Activated naive CD8-positive, alpha-beta T cell treated with anti-CD3 and anti-CD28 coated beads for 36 hours (primary cell): ENCODE measurements at regions not wholly inside any gene's neighbourhood (a gene's known extent, or its start where the extent isn't known, plus 50 kb on each side); places are given as distances from the start of the nearest gene placed in this dataset.
"Not testable (repeated sequence)": the region's sequence is repeated elsewhere in the genome, so short reads cannot be mapped to it uniquely, and the experiment has no call there.

Experiments used
- DNase-seq: peaks from one replicate; pipeline ENCODE4 v3.0.0; 2021
- H3K27ac Mint-ChIP-seq: one replicate; pipeline ENCODE4 v1.8.0; 2022; ENCODE audit warnings: mild to moderate bottlenecking, moderate library complexity, mixed read lengths
- H3K27me3 Mint-ChIP-seq: one replicate; pipeline ENCODE4 v1.8.0; 2022; ENCODE audit warnings: mild to moderate bottlenecking, mixed read lengths
- H3K36me3 Mint-ChIP-seq: one replicate; pipeline ENCODE4 v1.8.0; 2021; ENCODE audit warnings: mild to moderate bottlenecking, mixed read lengths
- H3K4me1 Mint-ChIP-seq: one replicate; pipeline ENCODE4 v1.8.0; 2021; ENCODE audit warnings: mixed read lengths
- H3K4me3 Mint-ChIP-seq: one replicate; pipeline ENCODE4 v1.8.0; 2022; ENCODE audit warnings: mild to moderate bottlenecking, moderate library complexity, mixed read lengths
- H3K9me3 Mint-ChIP-seq: one replicate; pipeline ENCODE4 v1.8.0; 2022; ENCODE audit warnings: mixed read lengths

GRCh38 chr13:24931450-24932251 lies 164.3 kb upstream of the PABPC3 start:
- peaks cover 5% of the 10 kb centered on the region for H3K4me1 Mint-ChIP-seq
- DNase-seq = no peak
- H3K4me3 Mint-ChIP-seq = peak overlapping the region; percentile 53
- H3K36me3 Mint-ChIP-seq = no peaks in the 10 kb centered on the region
- H3K9me3 Mint-ChIP-seq = no peaks in the 10 kb centered on the region
- H3K27ac Mint-ChIP-seq = no peak overlapping the region
- peaks cover 54% of the 10 kb centered on the region for H3K27me3 Mint-ChIP-seq

- not testable (repeated sequence) for H3K27ac Mint-ChIP-seq, H3K36me3 Mint-ChIP-seq, H3K4me1 Mint-ChIP-seq, DNase-seq, H3K9me3 Mint-ChIP-seq, H3K4me3 Mint-ChIP-seq
- peaks cover 65% of the 10 kb centered on the region for H3K27me3 Mint-ChIP-seq
Observed at GRCh38 chr13:24933106-24934023, 162.6 kb upstream of the PABPC3 start.

DNA sequence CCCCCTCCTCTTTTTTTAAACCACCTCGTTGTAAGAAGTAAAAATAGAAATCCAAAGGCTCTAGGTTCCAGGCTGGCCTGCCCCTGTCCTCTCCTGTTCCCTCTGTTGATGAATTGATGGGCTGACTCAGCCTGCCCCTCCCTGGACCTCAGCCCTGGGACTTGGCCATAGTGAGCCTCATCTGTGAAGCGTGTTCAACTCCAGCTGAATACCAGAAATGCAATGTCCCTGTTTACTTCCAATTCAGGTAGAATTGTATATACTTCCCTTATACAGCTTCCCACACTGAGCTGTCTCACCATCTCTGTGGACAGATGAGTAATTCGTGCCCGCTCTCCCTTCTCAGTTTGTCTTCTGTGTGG lies 161.9 kb upstream of the PABPC3 start:
- H3K27me3 Mint-ChIP-seq = peaks cover 70% of the 10 kb centered on the region
- not testable (repeated sequence) for DNase-seq, H3K9me3 Mint-ChIP-seq, H3K4me3 Mint-ChIP-seq, H3K4me1 Mint-ChIP-seq, H3K36me3 Mint-ChIP-seq, H3K27ac Mint-ChIP-seq

GRCh38 chr13:24938966-24939365 lies 157.0 kb upstream of the PABPC3 start:
- H3K27me3 Mint-ChIP-seq = peaks cover 31% of the 10 kb centered on the region
- H3K4me1 Mint-ChIP-seq = no peaks in the 10 kb centered on the region
- H3K27ac Mint-ChIP-seq = no peak overlapping the region
- H3K4me3 Mint-ChIP-seq = no peak overlapping the region
- H3K9me3 Mint-ChIP-seq = peaks cover 5% of the 10 kb centered on the region
- peaks cover 3% of the 10 kb centered on the region for H3K36me3 Mint-ChIP-seq
- DNase-seq = no peak

GRCh38 chr13:24941023-24941713 lies 154.8 kb upstream of the PABPC3 start:
- not testable (repeated sequence) for DNase-seq, H3K36me3 Mint-ChIP-seq, H3K27ac Mint-ChIP-seq, H3K4me3 Mint-ChIP-seq, H3K4me1 Mint-ChIP-seq
- Mint-ChIP-seq H3K9me3 (peaks cover 12% of the 10 kb centered on the region), H3K27me3 (peaks cover 28% of the 10 kb centered on the region)

GRCh38 chr13:24943136-24943535 lies 152.8 kb upstream of the PABPC3 start:
- Mint-ChIP-seq H3K27me3 (peaks cover 22% of the 10 kb centered on the region), H3K9me3 (peaks cover 10% of the 10 kb centered on the region), H3K4me3 (no peak overlapping the region), H3K4me1 (peaks cover 10% of the 10 kb centered on the region), H3K36me3 (peaks cover 8% of the 10 kb centered on the region), H3K27ac (no peak overlapping the region)
- no peak for DNase-seq

DNA sequence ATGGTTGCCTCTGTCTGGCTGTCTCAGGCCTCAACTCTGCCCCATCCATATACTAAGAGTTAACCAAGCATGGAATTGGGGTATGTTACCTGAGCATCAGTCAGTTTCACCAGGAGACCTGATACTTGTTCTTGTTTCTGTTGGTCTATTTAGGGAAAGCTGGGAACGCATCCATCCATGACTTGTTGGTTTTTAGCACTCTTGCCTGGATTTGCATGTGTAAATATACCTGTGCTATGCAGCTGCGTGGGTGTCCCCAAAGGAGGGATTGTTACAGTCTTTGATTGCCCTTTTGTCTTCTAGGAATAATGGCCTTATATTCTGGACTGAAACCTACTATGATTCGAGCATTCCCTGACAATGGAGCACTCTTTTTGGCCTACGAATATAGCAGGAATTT lies 151.9 kb upstream of the PABPC3 start:
- not testable (repeated sequence) for H3K4me3 Mint-ChIP-seq, H3K36me3 Mint-ChIP-seq, H3K27ac Mint-ChIP-seq, H3K9me3 Mint-ChIP-seq, DNase-seq
- H3K4me1 Mint-ChIP-seq = peaks cover 17% of the 10 kb centered on the region
- H3K27me3 Mint-ChIP-seq = peaks cover 12% of the 10 kb centered on the region

DNA sequence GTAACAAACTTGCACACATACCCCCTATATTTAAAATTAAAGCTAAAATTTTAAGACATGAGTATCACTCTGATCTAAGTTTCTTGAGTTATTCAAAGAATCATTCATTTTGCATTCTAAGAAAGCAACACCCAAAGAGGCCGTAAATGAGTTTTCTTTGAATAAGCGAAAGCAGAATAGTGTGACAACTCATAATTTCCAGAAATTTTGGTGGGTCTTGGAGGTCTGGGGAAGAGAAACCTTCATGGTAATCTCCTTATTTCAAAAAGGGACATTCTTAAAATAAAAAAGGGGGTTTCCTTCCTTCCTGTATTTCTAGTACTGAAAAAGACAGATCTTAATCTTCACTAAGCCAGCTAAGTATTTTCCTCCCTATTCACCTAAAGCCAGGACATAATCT lies 147.0 kb upstream of the PABPC3 start:
- H3K27me3 Mint-ChIP-seq = peaks cover 22% of the 10 kb centered on the region
- H3K4me1 Mint-ChIP-seq = peaks cover 34% of the 10 kb centered on the region
- DNase-seq, H3K36me3 Mint-ChIP-seq, H3K9me3 Mint-ChIP-seq: not testable (repeated sequence)
- H3K27ac Mint-ChIP-seq = peak overlapping the region; percentile 86
- peak overlapping the region; percentile 32 for H3K4me3 Mint-ChIP-seq

GRCh38 chr13:24950611-24951010 lies 145.3 kb upstream of the PABPC3 start:
- H3K9me3 Mint-ChIP-seq, H3K27ac Mint-ChIP-seq, H3K36me3 Mint-ChIP-seq, DNase-seq, H3K4me3 Mint-ChIP-seq: not testable (repeated sequence)
- H3K4me1 Mint-ChIP-seq = peaks cover 34% of the 10 kb centered on the region
- peaks cover 20% of the 10 kb centered on the region for H3K27me3 Mint-ChIP-seq

GRCh38 chr13:24967970-24968369 lies 128.0 kb upstream of the PABPC3 start:
- not testable (repeated sequence) for H3K36me3 Mint-ChIP-seq, DNase-seq, H3K4me3 Mint-ChIP-seq, H3K9me3 Mint-ChIP-seq, H3K4me1 Mint-ChIP-seq, H3K27ac Mint-ChIP-seq
- peaks cover 26% of the 10 kb centered on the region for H3K27me3 Mint-ChIP-seq

DNA sequence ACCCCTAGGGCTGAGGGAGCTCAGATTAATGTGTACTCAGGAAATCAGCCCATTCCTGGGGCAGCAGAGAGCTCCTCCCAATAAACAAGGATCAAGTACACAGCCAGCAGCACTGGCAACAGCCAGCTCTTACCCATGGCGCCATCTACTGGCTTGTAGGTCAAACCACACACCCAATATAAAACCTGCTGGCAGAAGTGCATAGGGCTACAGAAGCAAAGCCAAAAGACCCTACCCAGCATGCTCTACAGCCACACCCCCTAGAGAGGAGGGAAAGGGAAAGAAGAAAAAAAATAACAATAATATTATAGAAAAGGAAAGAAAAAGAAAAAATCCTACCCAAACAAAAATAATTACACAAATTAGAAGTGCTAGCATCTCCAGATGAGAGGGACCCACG lies 127.5 kb upstream of the PABPC3 start:
- not testable (repeated sequence) for H3K4me3 Mint-ChIP-seq, H3K27ac Mint-ChIP-seq, H3K36me3 Mint-ChIP-seq, H3K9me3 Mint-ChIP-seq, H3K4me1 Mint-ChIP-seq, DNase-seq
- H3K27me3 Mint-ChIP-seq = peaks cover 26% of the 10 kb centered on the region

DNA sequence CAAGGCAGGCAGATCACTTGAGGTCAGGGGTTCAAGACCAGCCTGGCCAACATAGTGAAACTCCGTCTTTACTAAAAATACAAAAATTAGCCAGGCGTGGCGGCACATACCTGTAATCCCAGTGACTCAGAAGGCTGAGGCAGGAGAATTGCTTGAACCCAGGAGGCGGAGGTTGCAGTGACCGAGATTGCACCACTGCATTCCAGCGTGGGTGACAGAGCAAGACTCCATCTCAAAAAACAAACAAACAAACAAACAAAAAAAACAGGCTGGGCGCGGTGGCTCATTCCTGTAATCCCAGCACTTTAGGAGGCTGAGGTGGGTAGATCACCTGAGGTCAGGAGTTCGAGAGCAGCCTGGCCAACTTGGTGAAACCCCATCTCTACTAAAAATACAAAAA lies 122.8 kb upstream of the PABPC3 start:
- H3K36me3 Mint-ChIP-seq, H3K4me1 Mint-ChIP-seq, H3K27ac Mint-ChIP-seq, DNase-seq, H3K9me3 Mint-ChIP-seq, H3K4me3 Mint-ChIP-seq: not testable (repeated sequence)
- peaks cover 32% of the 10 kb centered on the region for H3K27me3 Mint-ChIP-seq

GRCh38 chr13:24981181-24981803 lies 114.6 kb upstream of the PABPC3 start:
- not testable (repeated sequence) for H3K4me3 Mint-ChIP-seq, H3K9me3 Mint-ChIP-seq, H3K4me1 Mint-ChIP-seq, DNase-seq, H3K27ac Mint-ChIP-seq, H3K36me3 Mint-ChIP-seq
- H3K27me3 Mint-ChIP-seq = peaks cover 41% of the 10 kb centered on the region

DNA sequence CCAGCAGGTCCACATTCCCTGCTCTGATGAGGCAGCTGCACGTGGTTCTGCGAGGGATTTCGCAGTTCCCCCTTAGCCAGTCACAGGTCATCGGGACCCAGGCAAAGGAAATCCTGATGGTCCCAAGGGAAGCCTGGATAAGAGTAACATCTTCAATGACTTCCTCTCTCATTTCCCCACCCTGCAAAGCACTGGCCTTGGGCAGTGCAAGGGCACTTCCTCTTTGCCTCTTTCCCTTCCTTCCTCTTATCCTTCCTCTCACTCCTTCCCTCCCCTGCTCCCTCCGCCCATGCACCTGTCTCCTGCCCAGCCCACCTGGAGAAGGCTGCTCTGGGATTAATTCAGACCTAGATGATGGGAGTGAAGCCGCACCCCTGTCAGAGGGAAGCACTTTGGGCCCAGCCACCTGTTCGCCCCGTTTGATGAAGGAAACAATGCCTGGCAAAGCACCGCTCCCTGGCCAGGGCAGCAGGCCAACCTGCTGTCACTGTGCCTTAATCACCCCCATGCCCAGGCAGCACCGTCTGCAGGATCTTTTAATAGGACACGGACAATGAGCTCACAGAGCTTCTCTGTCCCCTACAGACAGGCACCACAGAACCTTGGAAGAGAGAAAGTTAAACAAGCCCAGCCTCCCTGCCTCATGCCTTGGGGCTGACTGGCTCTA lies 113.5 kb upstream of the PABPC3 start:
- H3K9me3 Mint-ChIP-seq = no peaks in the 10 kb centered on the region
- no peaks in the 10 kb centered on the region for H3K36me3 Mint-ChIP-seq
- H3K4me3 Mint-ChIP-seq = no peak overlapping the region
- peaks cover 46% of the 10 kb centered on the region for H3K27me3 Mint-ChIP-seq
- H3K4me1 Mint-ChIP-seq = peaks cover 1% of the 10 kb centered on the region
- DNase-seq = no peak
- no peak overlapping the region for H3K27ac Mint-ChIP-seq
